ENCODE measurements at regions not wholly inside any gene's neighbourhood (a gene's known extent, or its start where the extent isn't known, plus 50 kb on each side); places are given as distances from the start of the nearest gene placed in this dataset.

GRCh38 chr5:168008555-168008954 is 282.9 kb upstream of the WWC1 start:
- DNase-seq = no peak

GRCh38 chr5:168011096-168011495 is 280.3 kb upstream of the WWC1 start:
- no peak for DNase-seq

GRCh38 chr5:168012006-168012405 is 279.4 kb upstream of the WWC1 start:
- DNase-seq = no peak

GRCh38 chr5:168013546-168013945 is 277.9 kb upstream of the WWC1 start:
- no peak for DNase-seq

- DNase-seq = no peak
These were observed 276.9 kb upstream of the WWC1 start for GRCh38 chr5:168014433-168015123.

- DNase-seq = no peak
These were observed 275.9 kb upstream of the WWC1 start for GRCh38 chr5:168015506-168015905.

GRCh38 chr5:168017313-168017712 is 274.1 kb upstream of the WWC1 start:
- DNase-seq = no peak

- DNase-seq = no peak
These were observed 272.3 kb upstream of the WWC1 start for GRCh38 chr5:168019143-168019542.

- DNase-seq = no peak
These were observed 270.7 kb upstream of the WWC1 start for GRCh38 chr5:168020542-168021294.

- no peak for DNase-seq
These were observed 268.8 kb upstream of the WWC1 start for GRCh38 chr5:168022446-168023169.

- no peak for DNase-seq
These were observed 268.3 kb upstream of the WWC1 start for GRCh38 chr5:168023191-168023590.

GRCh38 chr5:168024306-168024705 is 267.1 kb upstream of the WWC1 start:
- DNase-seq = no peak

- no peak for DNase-seq
These were observed 264.4 kb upstream of the WWC1 start for GRCh38 chr5:168027007-168027406.

GRCh38 chr5:168030912-168031311 is 260.5 kb upstream of the WWC1 start:
- no peak for DNase-seq

- no peak for DNase-seq
These were observed 259.8 kb upstream of the WWC1 start for GRCh38 chr5:168031614-168032013.

GRCh38 chr5:168039039-168039438 is 252.4 kb upstream of the WWC1 start:
- DNase-seq = no peak

- no peak for DNase-seq
These were observed 251.7 kb upstream of the WWC1 start for GRCh38 chr5:168039566-168040248.

GRCh38 chr5:168041583-168041982 is 249.9 kb upstream of the WWC1 start:
- DNase-seq = no peak

- DNase-seq = no peak
These were observed 249.0 kb upstream of the WWC1 start for GRCh38 chr5:168042284-168043068.

- no peak for DNase-seq
These were observed 245.3 kb upstream of the WWC1 start for GRCh38 chr5:168046163-168046562.

- no peak for DNase-seq
These were observed 244.3 kb upstream of the WWC1 start for GRCh38 chr5:168047043-168047668.

- no peak for DNase-seq
These were observed 243.8 kb upstream of the WWC1 start for GRCh38 chr5:168047669-168048111.

Measured in CD4-positive, alpha-beta T cell treated with Interleukin-4 for 4 hours (primary cell).